ENCODE measurements at regions not wholly inside any gene's neighbourhood (a gene's known extent, or its start where the extent isn't known, plus 50 kb on each side); places are given as distances from the start of the nearest gene placed in this dataset.

- no peak for DNase-seq
Observed at GRCh38 chr13:106633321-106633720, 65.4 kb upstream of the ARGLU1 start.

DNA sequence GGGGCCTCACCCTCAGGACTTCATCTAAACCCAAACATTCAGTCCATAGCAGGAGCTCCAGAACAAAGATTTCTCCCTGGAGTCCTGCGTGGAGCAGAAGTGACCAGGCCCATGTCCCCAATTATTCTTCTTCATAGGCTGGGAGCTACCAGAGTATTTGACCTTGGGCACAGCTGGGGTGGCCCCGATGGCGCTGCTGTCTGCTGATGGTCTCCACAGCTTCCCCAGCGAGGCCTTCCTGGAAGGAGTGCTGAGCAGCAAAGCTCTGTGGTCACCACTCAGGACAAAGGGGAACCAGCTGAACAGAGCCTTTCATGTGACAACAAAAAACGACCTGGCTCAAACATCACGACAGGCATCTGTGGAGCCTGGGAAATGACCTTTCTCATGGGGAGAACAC, 62.7 kb upstream of the ARGLU1 start:
- DNase-seq: no peak

- DNase-seq: no peak
Observed at GRCh38 chr13:106630162-106630561, 62.2 kb upstream of the ARGLU1 start.

DNA sequence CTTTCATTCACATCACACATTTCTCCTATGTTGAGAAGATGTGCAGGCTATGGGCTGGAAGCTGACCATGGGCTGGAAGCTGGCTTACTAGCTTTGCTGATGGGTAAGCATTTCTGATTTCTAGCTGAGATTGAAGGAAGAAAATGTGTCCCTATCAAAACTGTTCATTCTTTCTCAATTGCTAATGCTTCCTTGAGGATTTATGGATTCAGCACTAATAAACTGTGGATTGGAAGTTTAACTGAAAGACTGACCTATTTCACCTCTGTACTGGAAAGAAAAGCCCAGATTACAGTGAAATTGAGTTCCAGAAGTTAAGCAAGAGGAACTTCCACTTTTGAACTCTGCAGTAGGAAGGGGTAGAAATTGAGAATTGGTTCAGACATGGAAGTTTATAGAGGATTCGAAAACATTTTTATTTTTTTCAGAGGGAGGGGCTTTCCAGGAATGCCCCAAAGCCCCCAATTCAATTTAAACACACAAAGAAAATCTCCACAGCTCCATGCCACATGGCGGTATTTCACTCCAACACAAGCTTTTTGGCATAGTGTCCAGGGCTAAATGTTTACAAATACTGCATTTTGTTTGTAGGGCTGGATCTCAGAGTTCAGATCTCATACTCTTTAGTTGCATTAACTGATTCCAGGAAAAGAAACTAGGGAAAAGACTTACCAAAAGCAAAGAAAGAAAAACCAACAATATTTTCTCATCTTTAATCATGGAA, 61.2 kb upstream of the ARGLU1 start:
- no peak for DNase-seq

GRCh38 chr13:106626473-106626872, 58.5 kb upstream of the ARGLU1 start:
- DNase-seq: no peak

GRCh38 chr13:106625578-106625977, 57.6 kb upstream of the ARGLU1 start:
- DNase-seq: no peak

GRCh38 chr13:106623799-106624460, 56.0 kb upstream of the ARGLU1 start:
- no peak for DNase-seq

DNA sequence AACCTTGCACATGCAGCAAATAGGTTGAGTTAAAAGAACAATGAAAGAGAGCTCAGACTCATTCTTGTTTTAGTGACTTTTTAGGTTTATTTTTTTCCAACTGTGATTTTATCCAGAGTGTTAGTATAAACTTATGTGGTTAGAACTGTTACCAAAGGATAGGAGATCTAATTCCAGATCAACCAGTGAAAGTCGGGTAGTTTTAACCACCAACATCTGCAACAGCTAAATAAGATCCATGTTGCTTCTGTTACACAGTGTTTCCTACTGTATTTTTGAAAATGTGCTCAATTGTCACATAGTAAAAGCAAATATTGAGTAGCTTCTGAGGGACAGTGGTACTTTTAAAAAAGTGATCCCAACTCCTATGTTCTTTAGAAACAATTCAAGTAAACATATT, 53.9 kb upstream of the ARGLU1 start:
- no peak for DNase-seq

GRCh38 chr13:106619688-106620555, 52.0 kb upstream of the ARGLU1 start:
- peak in 19 of 51 donors; percentile 1 to 42 (median 15) for DNase-seq

All from hypothalamus (tissue), 51 donors.